ENCODE measurements at regions not wholly inside any gene's neighbourhood (a gene's known extent, or its start where the extent isn't known, plus 50 kb on each side); places are given as distances from the start of the nearest gene placed in this dataset.

GRCh38 chr3:13705051-13705450 lies 156.1 kb downstream of the FBLN2 start:
- peaks cover 6% of the 10 kb centered on the region for H3K36me3 Mint-ChIP-seq (ENCODE audit: insufficient read depth, unreplicated experiment)
- H3K4me3 Mint-ChIP-seq (ENCODE audit: low read depth, unreplicated experiment) = no peak overlapping the region
- peaks cover 91% of the 10 kb centered on the region for H3K27me3 Mint-ChIP-seq (ENCODE audit: unreplicated experiment)
- CTCF ChIA-PET = no interaction called here
- TF ChIP-seq CTCF (IDR thresholded peaks at IDR 0.05; ENCODE audit: unreplicated experiment) = no peak
- peaks cover 23% of the 10 kb centered on the region for H3K9me3 Mint-ChIP-seq (ENCODE audit: low read depth, unreplicated experiment)
- H3K27ac Mint-ChIP-seq (ENCODE audit: unreplicated experiment) = no peak overlapping the region
- no peak for DNase-seq
- no peaks in the 10 kb centered on the region for H3K4me1 Mint-ChIP-seq (ENCODE audit: low read depth, unreplicated experiment)
- no TSS peak for BruUV-seq (replicated peaks)
- intact Hi-C loops (cut with micrococcal nuclease; ENCODE audit: unreplicated experiment) = no loop called here

- Mint-ChIP-seq H3K4me3 (ENCODE audit: low read depth, unreplicated experiment) (no peak overlapping the region), H3K4me1 (ENCODE audit: low read depth, unreplicated experiment) (no peaks in the 10 kb centered on the region), H3K27ac (ENCODE audit: unreplicated experiment) (no peak overlapping the region), H3K27me3 (ENCODE audit: unreplicated experiment) (peaks cover 88% of the 10 kb centered on the region), H3K9me3 (ENCODE audit: low read depth, unreplicated experiment) (peaks cover 23% of the 10 kb centered on the region), H3K36me3 (ENCODE audit: insufficient read depth, unreplicated experiment) (peaks cover 6% of the 10 kb centered on the region)
- TF ChIP-seq CTCF (IDR thresholded peaks at IDR 0.05; ENCODE audit: unreplicated experiment) = no peak
- BruUV-seq (replicated peaks) = no TSS peak
- intact Hi-C loops (cut with micrococcal nuclease; ENCODE audit: unreplicated experiment) = no loop called here
- CTCF ChIA-PET = no interaction called here
- DNase-seq = no peak
Observed at GRCh38 chr3:13704174-13704573, 155.2 kb downstream of the FBLN2 start.

DNA sequence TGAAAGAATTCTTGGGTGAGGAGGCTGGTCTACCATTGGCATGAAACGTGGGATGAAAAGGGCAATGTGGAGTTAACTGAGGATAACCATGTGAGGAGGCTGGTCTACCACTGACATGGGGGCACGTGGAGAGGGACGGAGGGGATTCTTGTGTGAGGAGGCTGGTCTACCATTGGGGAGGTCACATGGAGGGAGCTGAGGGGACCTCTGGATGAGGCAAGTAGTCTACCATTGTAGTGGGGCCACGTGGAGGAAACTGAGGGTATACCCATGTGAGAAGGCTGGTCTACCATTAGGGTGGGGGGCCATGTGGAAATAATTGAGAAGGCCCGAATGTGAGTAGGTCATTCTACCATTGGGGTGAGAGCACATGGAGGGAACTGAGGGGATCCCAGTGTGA lies 154.1 kb downstream of the FBLN2 start:
- Mint-ChIP-seq H3K36me3 (ENCODE audit: insufficient read depth, unreplicated experiment) (peaks cover under 1% of the 10 kb centered on the region), H3K27me3 (ENCODE audit: unreplicated experiment) (peaks cover 88% of the 10 kb centered on the region), H3K4me3 (ENCODE audit: low read depth, unreplicated experiment) (no peak overlapping the region), H3K9me3 (ENCODE audit: low read depth, unreplicated experiment) (peaks cover 19% of the 10 kb centered on the region), H3K27ac (ENCODE audit: unreplicated experiment) (no peak overlapping the region), H3K4me1 (ENCODE audit: low read depth, unreplicated experiment) (no peaks in the 10 kb centered on the region)
- no peak for TF ChIP-seq CTCF (IDR thresholded peaks at IDR 0.05; ENCODE audit: unreplicated experiment)
- DNase-seq = no peak
- CTCF ChIA-PET = no interaction called here
- BruUV-seq (replicated peaks) = no TSS peak
- intact Hi-C loops (cut with micrococcal nuclease; ENCODE audit: unreplicated experiment) = no loop called here

DNA sequence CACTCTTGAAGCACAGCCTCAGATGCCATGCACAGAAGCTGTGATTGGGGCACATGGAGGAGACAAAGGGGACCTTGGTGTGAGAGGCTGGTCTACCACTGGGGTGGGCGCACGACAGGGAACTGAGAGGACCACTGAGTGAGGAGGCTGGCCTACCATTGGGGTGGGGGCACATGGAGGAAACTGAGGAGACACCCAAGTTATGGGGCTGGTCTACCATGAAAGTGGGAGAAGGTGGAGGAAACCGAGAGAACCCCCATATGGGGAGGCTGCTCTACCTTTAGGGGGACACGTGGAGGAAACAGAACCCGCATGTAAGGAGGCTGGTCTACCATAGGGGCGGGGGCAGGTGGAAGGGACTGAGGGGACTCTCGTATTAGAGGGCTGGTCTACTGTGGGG lies 153.4 kb downstream of the FBLN2 start:
- Mint-ChIP-seq H3K27me3 (ENCODE audit: unreplicated experiment) (peaks cover 88% of the 10 kb centered on the region), H3K4me1 (ENCODE audit: low read depth, unreplicated experiment) (no peaks in the 10 kb centered on the region), H3K9me3 (ENCODE audit: low read depth, unreplicated experiment) (peaks cover 19% of the 10 kb centered on the region), H3K27ac (ENCODE audit: unreplicated experiment) (no peak overlapping the region), H3K36me3 (ENCODE audit: insufficient read depth, unreplicated experiment) (no peaks in the 10 kb centered on the region), H3K4me3 (ENCODE audit: low read depth, unreplicated experiment) (no peak overlapping the region)
- no peak for DNase-seq
- intact Hi-C loops (cut with micrococcal nuclease; ENCODE audit: unreplicated experiment) = no loop called here
- no TSS peak for BruUV-seq (replicated peaks)
- no peak for TF ChIP-seq CTCF (IDR thresholded peaks at IDR 0.05; ENCODE audit: unreplicated experiment)
- CTCF ChIA-PET = no interaction called here

DNA sequence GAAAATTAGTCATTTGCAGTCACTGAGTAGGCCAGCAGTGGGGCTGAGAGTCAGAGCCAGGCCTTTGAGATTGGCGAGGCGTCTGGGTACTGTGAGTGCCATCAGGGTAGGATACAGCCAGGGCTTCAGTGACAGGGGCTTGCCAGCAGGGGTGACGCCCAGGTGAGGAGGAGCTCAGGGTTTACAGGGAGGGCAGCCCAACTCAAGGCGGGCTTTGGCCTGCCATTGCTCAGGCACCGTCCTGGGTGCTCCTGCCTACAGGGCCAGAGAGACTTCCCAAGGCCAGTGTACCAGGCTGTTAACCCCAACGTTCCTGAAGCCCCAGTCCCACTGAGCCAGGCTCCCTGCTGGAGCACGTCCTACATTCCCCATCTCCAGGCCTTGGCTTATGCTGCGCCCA lies 152.0 kb downstream of the FBLN2 start:
- CTCF ChIA-PET = no interaction called here
- intact Hi-C loops (cut with micrococcal nuclease; ENCODE audit: unreplicated experiment) = no loop called here
- no peak for TF ChIP-seq CTCF (IDR thresholded peaks at IDR 0.05; ENCODE audit: unreplicated experiment)
- no peak for DNase-seq
- Mint-ChIP-seq H3K36me3 (ENCODE audit: insufficient read depth, unreplicated experiment) (no peaks in the 10 kb centered on the region), H3K27ac (ENCODE audit: unreplicated experiment) (no peak overlapping the region), H3K9me3 (ENCODE audit: low read depth, unreplicated experiment) (peaks cover 15% of the 10 kb centered on the region), H3K27me3 (ENCODE audit: unreplicated experiment) (peaks cover 88% of the 10 kb centered on the region), H3K4me3 (ENCODE audit: low read depth, unreplicated experiment) (no peak overlapping the region), H3K4me1 (ENCODE audit: low read depth, unreplicated experiment) (no peaks in the 10 kb centered on the region)
- BruUV-seq (replicated peaks) = no TSS peak
